ENCODE measurements at regions not wholly inside any gene's neighbourhood (a gene's known extent, or its start where the extent isn't known, plus 50 kb on each side); places are given as distances from the start of the nearest gene placed in this dataset.

- intact Hi-C loops (cut with micrococcal nuclease), result no loop called here
- H3K4me1 Mint-ChIP-seq (ENCODE audit: low read depth), result peaks cover 17% of the 10 kb centered on the region
- DNase-seq (ENCODE audit: low spot score), result no peak
- H3K27me3 Mint-ChIP-seq (ENCODE audit: low read depth), result no peaks in the 10 kb centered on the region
- no peaks in the 10 kb centered on the region for H3K9me3 Mint-ChIP-seq
- no peak overlapping the region for H3K4me3 Mint-ChIP-seq (ENCODE audit: low read depth)
- H3K27ac Mint-ChIP-seq, result no peak overlapping the region
- peaks cover 10% of the 10 kb centered on the region for H3K36me3 Mint-ChIP-seq (ENCODE audit: low read depth)
Measured at GRCh38 chrX:136933611-136934145, 53.2 kb upstream of the RBMX start.

GRCh38 chrX:136931661-136932060 is 51.1 kb upstream of the RBMX start:
- peaks cover 10% of the 10 kb centered on the region for H3K36me3 Mint-ChIP-seq (ENCODE audit: low read depth)

More at GRCh38 chrX:136931661-136932060, 51.1 kb upstream of the RBMX start:
- Mint-ChIP-seq H3K27ac (no peak overlapping the region), H3K4me3 (ENCODE audit: low read depth) (no peak overlapping the region), H3K4me1 (ENCODE audit: low read depth) (peaks cover 16% of the 10 kb centered on the region), H3K9me3 (no peaks in the 10 kb centered on the region), H3K27me3 (ENCODE audit: low read depth) (no peaks in the 10 kb centered on the region)
- no peak for DNase-seq (ENCODE audit: low spot score)
- intact Hi-C loops (cut with micrococcal nuclease), result no loop called here

All from activated T-helper 2 cell treated with anti-CD3 and anti-CD28 coated beads, Interferon-gamma antibody, Interleukin-2, Interleukin-4, amounts not matched to agents 10 μg/mL and 5 μg/mL and 100 μg/mL, durations not matched to agents 14 hours and 24 hours and 36 hours (primary cell).